PC-9 (cell line): ENCODE measurements at regions not wholly inside any gene's neighbourhood (a gene's known extent, or its start where the extent isn't known, plus 50 kb on each side); places are given as distances from the start of the nearest gene placed in this dataset.

Experiments
- BruUV-seq: library from RNA; stranded (reverse); fragments of 400-500 nt; replicated peaks from 2 replicates; lab custom pipeline; 2021; lab: Mats Ljungman, UMichigan
- CTCF ChIA-PET: fragments of 300-600 bp; sonication (Branson Sonifier 250); formaldehyde crosslinking; loops from one replicate; lab custom pipeline; 2022; ENCODE audit warnings: antibody characterized with exemption; lab: Charles Lee
- POLR2A ChIA-PET: fragments of 300-600 bp; sonication (Branson Sonifier 250); formaldehyde crosslinking; loops from one replicate; lab custom pipeline; 2022; ENCODE audit warnings: antibody characterized with exemption; ENCODE audit not compliant: unreplicated experiment; lab: Charles Lee
- DNase-seq, 2 experiments: peaks; one replicate each; pipeline versions ENCODE4 v3.0.0 to v3.0.0-alpha.2; 2015 to 2022; ENCODE audit warnings: mixed read lengths in 1 of 2
- H2AFZ ChIP-seq: fragments of 200-600 bp; sonication (generic); 2 replicates; pipeline ENCODE4 v1.8.1; 2017; ENCODE audit warnings: antibody characterized with exemption
- H3F3A ChIP-seq: fragments of 200-600 bp; sonication (generic); 2 replicates; pipeline ENCODE4 v1.8.1; 2017; ENCODE audit warnings: antibody characterized with exemption, mild to moderate bottlenecking, low read depth; ENCODE audit not compliant: insufficient read depth
- H3K27ac ChIP-seq: fragments of 200-600 bp; sonication (generic); 2 replicates; pipeline ENCODE4 v1.6.1; 2016; ENCODE audit warnings: mixed run types
- H3K27me3 ChIP-seq: fragments of 200-600 bp; sonication (generic); 2 replicates; pipeline ENCODE4 v1.6.1; 2016; ENCODE audit warnings: low read depth, mixed run types; ENCODE audit not compliant: insufficient read depth
- H3K36me3 ChIP-seq: fragments of 200-600 bp; sonication (generic); 2 replicates; pipeline ENCODE4 v1.6.1; 2016; ENCODE audit warnings: low read depth, mixed run types
- H3K4me1 ChIP-seq: fragments of 200-600 bp; sonication (generic); replicated peaks from 2 replicates; pipeline ENCODE4 v1.6.1; 2016; ENCODE audit warnings: mixed run types; ENCODE audit not compliant: insufficient read depth
- H3K4me2 ChIP-seq: fragments of 200-600 bp; sonication (generic); 2 replicates; pipeline ENCODE4 v1.6.1; 2017; ENCODE audit warnings: mixed run types
- H3K4me3 ChIP-seq: fragments of 200-600 bp; sonication (generic); 2 replicates; pipeline ENCODE4 v1.6.1; 2016; ENCODE audit warnings: mixed run types
- H3K79me2 ChIP-seq: fragments of 200-600 bp; sonication (generic); 2 replicates; pipeline ENCODE4 v1.6.1; 2017; ENCODE audit warnings: low read depth, mixed run types
- H3K9me2 ChIP-seq: fragments of 200-600 bp; sonication (generic); 2 replicates; pipeline ENCODE4 v1.8.1; 2017; ENCODE audit warnings: mild to moderate bottlenecking; ENCODE audit not compliant: insufficient read depth
- H3K9me3 ChIP-seq: fragments of 200-600 bp; sonication (generic); 2 replicates; pipeline ENCODE4 v1.8.1; 2016; ENCODE audit warnings: low read depth; ENCODE audit not compliant: insufficient read depth
- H4K20me1 ChIP-seq: fragments of 200-600 bp; sonication (generic); 2 replicates; pipeline ENCODE4 v1.8.1; 2017; ENCODE audit not compliant: insufficient read depth
- EZH2 ChIP-seq: fragments of 200-600 bp; sonication (generic); IDR thresholded peaks from 2 replicates; pipeline ENCODE4 v1.8.0; 2017; ENCODE audit warnings: antibody characterized with exemption, low read depth
- intact Hi-C: fragments of 100-400 bp; cut with micrococcal nuclease; formaldehyde crosslinking; loops from one replicate; pipeline ENCODE4 v1.10.0; 2022; ENCODE audit not compliant: unreplicated experiment
- TF ChIP-seq, protein P1 (sequence below): fragments of 200-600 bp; sonication (generic); conservative IDR thresholded peaks from 2 replicates; pipeline ENCODE4 v1.6.1; 2017; ENCODE audit warnings: mixed run types, antibody characterized with exemption, mild to moderate bottlenecking, moderate library complexity

DNA sequence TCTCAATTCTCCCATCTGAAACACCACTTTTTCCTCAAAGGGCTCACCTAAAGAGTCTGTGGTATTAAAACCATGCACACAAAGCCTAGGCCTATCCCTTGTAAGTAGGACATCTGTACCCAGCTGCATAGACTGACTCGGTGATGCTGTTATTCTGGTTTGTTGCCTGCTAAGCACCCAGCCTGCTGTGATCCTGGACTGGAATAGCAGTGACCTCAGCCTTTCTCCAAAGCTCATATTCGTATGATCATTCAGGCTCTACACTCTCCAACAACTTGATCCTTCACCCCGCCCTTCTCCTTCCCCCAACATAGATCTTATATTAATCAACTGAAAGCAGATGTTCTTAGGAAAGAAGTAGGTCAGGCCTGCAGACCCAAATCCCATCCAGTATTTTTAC lies 81.4 kb upstream of the WWC1 start:
- Histone ChIP-seq H3K27me3 (peaks cover 95% of the 10 kb centered on the region), H3K4me1 (no peaks in the 10 kb centered on the region), H3K9me2 (no peaks in the 10 kb centered on the region), H3K36me3 (no peaks in the 10 kb centered on the region), H3K4me2 (no peak overlapping the region), H3K79me2 (no peaks in the 10 kb centered on the region), H3K27ac (no peak overlapping the region), H2AFZ (no peak overlapping the region), H3K9me3 (no peaks in the 10 kb centered on the region), H4K20me1 (no peaks in the 10 kb centered on the region; the same call in 1 of the 2 replicates), H3F3A (no peaks in the 10 kb centered on the region), H3K4me3 (no peak overlapping the region)
- no TSS peak for BruUV-seq
- POLR2A ChIA-PET, result no interaction called here
- TF ChIP-seq EZH2, result no peak
- TF ChIP-seq, protein P1, sequence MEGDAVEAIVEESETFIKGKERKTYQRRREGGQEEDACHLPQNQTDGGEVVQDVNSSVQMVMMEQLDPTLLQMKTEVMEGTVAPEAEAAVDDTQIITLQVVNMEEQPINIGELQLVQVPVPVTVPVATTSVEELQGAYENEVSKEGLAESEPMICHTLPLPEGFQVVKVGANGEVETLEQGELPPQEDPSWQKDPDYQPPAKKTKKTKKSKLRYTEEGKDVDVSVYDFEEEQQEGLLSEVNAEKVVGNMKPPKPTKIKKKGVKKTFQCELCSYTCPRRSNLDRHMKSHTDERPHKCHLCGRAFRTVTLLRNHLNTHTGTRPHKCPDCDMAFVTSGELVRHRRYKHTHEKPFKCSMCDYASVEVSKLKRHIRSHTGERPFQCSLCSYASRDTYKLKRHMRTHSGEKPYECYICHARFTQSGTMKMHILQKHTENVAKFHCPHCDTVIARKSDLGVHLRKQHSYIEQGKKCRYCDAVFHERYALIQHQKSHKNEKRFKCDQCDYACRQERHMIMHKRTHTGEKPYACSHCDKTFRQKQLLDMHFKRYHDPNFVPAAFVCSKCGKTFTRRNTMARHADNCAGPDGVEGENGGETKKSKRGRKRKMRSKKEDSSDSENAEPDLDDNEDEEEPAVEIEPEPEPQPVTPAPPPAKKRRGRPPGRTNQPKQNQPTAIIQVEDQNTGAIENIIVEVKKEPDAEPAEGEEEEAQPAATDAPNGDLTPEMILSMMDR, result no peak
- intact Hi-C loops, result loop anchor here (10.0 kb wide), 2 partner anchors 165 to 485 kb away; no protein-coding TSS in a partner anchor
- CTCF ChIA-PET, result no interaction called here
- no peak for DNase-seq

DNA sequence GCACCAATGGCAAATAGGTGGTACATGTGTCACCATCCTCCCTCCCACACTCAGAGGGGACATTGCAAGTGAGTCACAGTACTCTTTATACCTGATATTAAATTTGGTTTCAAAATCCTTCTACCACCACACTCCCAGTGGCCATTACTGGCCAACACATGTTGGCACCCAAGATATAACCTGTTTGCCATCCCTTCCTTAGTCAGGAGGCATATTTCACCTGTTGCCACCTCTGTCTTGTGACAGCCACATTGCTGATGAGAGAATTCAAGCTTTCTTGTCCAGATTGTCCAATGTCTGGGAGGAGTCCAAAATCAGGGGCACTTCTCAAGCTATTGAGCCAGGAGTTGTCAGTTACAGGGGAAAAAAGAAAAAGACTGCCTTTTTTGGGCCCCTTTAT lies 80.2 kb upstream of the WWC1 start:
- Histone ChIP-seq H3K36me3 (no peaks in the 10 kb centered on the region), H4K20me1 (no peaks in the 10 kb centered on the region; the same call in 1 of the 2 replicates), H3K4me3 (no peak overlapping the region), H3K27ac (no peak overlapping the region), H3F3A (no peaks in the 10 kb centered on the region), H3K9me2 (no peaks in the 10 kb centered on the region), H3K4me2 (no peak overlapping the region), H2AFZ (no peak overlapping the region), H3K4me1 (no peaks in the 10 kb centered on the region), H3K27me3 (peaks cover 95% of the 10 kb centered on the region), H3K79me2 (no peaks in the 10 kb centered on the region), H3K9me3 (no peaks in the 10 kb centered on the region)
- POLR2A ChIA-PET, result no interaction called here
- BruUV-seq, result no TSS peak
- intact Hi-C loops, result loop anchor here (10.0 kb wide), 2 partner anchors 166 to 486 kb away; no protein-coding TSS in a partner anchor
- no peak for DNase-seq
- TF ChIP-seq, protein P1, result no peak
- TF ChIP-seq EZH2, result no peak
- CTCF ChIA-PET, result no interaction called here

DNA sequence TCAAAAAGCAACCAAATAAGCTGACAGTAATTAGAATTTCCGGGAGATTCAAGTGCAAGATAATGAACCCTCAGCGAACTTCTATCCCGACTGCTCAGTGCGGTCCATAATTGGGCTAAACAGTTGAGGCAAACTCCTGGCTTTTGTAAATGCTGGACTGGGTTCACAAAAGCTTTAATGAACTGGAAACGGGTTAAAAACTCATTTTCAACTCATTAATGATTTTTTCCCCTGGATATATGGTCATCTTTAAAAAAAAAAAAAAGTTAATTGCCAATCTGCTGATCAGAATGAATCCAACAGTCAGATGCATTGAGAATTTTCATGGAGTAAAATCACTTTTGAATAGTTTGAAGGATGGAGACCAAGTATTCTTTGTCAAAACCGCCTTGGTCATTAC lies 79.5 kb upstream of the WWC1 start:
- peaks cover 95% of the 10 kb centered on the region for H3K27me3 ChIP-seq
- no peak overlapping the region for H2AFZ ChIP-seq
- no peaks in the 10 kb centered on the region for H3K4me1 ChIP-seq
- TF ChIP-seq EZH2, result no peak
- TF ChIP-seq, protein P1, result no peak
- POLR2A ChIA-PET, result no interaction called here
- no peak for DNase-seq
- no peak overlapping the region for H3K4me3 ChIP-seq
- CTCF ChIA-PET, result no interaction called here
- intact Hi-C loops, result loop anchor here (10.0 kb wide), 2 partner anchors 167 to 487 kb away; no protein-coding TSS in a partner anchor
- no peaks in the 10 kb centered on the region for H3K9me3 ChIP-seq
- no TSS peak for BruUV-seq
- H3K9me2 ChIP-seq, result no peaks in the 10 kb centered on the region
- H3K4me2 ChIP-seq, result no peak overlapping the region
- no peaks in the 10 kb centered on the region for H3K79me2 ChIP-seq
- no peaks in the 10 kb centered on the region for H3F3A ChIP-seq
- H4K20me1 ChIP-seq, result no peaks in the 10 kb centered on the region; the same call in 1 of the 2 replicates
- no peak overlapping the region for H3K27ac ChIP-seq
- no peaks in the 10 kb centered on the region for H3K36me3 ChIP-seq
